Right atrium auricular region (tissue), 2 donors: ENCODE measurements at regions not wholly inside any gene's neighbourhood (a gene's known extent, or its start where the extent isn't known, plus 50 kb on each side); places are given as distances from the start of the nearest gene placed in this dataset.

ENCODE experiments used
- DNase-seq: peaks from one replicate; pipeline ENCODE4 v3.0.0-alpha.2; 2019; ENCODE audit warnings: low spot score
- H3K27ac ChIP-seq, 2 donors: fragments of 200-600 bp; sonication (generic); 1 replicate in 1 of 2; 2 replicates in 1 of 2; pipeline ENCODE4 v1.5.1; 2016 to 2019
- H3K27me3 ChIP-seq, 2 donors: fragments of 200-600 bp; sonication (generic); one replicate each; pipeline versions ENCODE4 v1.5.1 to v1.6.0; 2017 to 2019
- H3K36me3 ChIP-seq: fragments of 200-600 bp; sonication (generic); one replicate; pipeline ENCODE4 v1.5.1; 2016
- H3K4me1 ChIP-seq, 2 donors: fragments of 200-600 bp; sonication (generic); one replicate each; pipeline versions ENCODE4 v1.5.1 to v1.6.0; 2017 to 2019
- H3K4me3 ChIP-seq, 2 donors: fragments of 200-600 bp; sonication (generic); 1 replicate in 1 of 2; 2 replicates in 1 of 2; pipeline ENCODE4 v1.5.1; 2017 to 2019; ENCODE audit warnings: mild to moderate bottlenecking in 1 of 2, moderate library complexity in 1 of 2
- H3K9me3 ChIP-seq, 2 donors: fragments of 200-600 bp; sonication (generic); one replicate each; pipeline ENCODE4 v1.5.1; 2019
- TF ChIP-seq, protein P1 (sequence below), 2 donors: fragments of 200-600 bp; sonication (generic); IDR thresholded peaks; one replicate each; pipeline ENCODE4 v1.5.1; 2019; ENCODE audit warnings: antibody characterized with exemption in 2 of 2

DNA sequence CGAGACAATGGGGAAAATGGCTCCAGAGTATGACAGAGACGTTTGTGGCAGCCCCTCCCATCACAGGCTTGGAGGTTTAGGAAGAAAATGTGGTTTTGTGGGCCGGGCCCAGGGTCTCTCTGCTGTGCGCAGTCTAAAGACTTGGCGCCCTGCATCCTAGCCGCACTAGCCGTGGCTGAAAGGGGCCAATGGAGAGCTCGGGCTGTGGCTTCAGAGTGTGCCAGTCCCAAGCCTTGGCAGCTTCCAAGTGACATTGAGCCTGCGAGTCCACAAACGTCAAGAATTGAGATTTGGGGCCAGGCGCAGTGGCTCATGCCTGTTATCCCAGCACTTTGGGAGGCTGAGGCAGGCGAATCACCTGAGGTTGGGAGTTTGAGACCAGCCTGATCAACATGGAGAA, 513.1 kb downstream of the PCDH17 start:
- no peak for DNase-seq
- no peaks in the 10 kb centered on the region for H3K4me1 ChIP-seq
- no peak overlapping the region for H3K27ac ChIP-seq
- H3K36me3 ChIP-seq, result no peaks in the 10 kb centered on the region
- TF ChIP-seq, protein P1, sequence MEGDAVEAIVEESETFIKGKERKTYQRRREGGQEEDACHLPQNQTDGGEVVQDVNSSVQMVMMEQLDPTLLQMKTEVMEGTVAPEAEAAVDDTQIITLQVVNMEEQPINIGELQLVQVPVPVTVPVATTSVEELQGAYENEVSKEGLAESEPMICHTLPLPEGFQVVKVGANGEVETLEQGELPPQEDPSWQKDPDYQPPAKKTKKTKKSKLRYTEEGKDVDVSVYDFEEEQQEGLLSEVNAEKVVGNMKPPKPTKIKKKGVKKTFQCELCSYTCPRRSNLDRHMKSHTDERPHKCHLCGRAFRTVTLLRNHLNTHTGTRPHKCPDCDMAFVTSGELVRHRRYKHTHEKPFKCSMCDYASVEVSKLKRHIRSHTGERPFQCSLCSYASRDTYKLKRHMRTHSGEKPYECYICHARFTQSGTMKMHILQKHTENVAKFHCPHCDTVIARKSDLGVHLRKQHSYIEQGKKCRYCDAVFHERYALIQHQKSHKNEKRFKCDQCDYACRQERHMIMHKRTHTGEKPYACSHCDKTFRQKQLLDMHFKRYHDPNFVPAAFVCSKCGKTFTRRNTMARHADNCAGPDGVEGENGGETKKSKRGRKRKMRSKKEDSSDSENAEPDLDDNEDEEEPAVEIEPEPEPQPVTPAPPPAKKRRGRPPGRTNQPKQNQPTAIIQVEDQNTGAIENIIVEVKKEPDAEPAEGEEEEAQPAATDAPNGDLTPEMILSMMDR (IDR thresholded peaks at IDR 0.05), result no peak
- no peaks in the 10 kb centered on the region for H3K9me3 ChIP-seq
- no peaks in the 10 kb centered on the region for H3K27me3 ChIP-seq
- H3K4me3 ChIP-seq, result no peak overlapping the region

DNA sequence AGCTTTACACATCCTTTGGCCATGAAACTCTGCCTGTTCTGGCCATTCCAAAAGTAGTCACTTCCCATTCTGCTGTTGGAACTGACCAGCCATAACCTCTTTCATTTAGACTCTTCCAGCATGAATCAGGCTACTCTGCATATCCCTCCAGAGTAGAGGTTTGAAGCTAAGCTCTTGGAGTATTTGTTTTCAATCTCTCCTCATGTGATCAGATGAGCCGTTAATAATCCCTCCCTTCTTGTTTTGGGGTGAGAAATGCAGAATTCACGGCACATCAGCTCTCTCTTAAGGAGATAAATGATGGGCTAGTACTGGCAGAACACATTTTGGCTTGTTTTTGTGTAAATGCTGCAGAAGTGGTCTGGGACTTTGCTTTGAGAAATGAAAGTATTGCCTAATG, 519.9 kb downstream of the PCDH17 start:
- no peak for DNase-seq
- Histone ChIP-seq H3K9me3 (no peaks in the 10 kb centered on the region), H3K4me1 (no peaks in the 10 kb centered on the region), H3K4me3 (no peak overlapping the region), H3K36me3 (no peaks in the 10 kb centered on the region), H3K27ac (no peak overlapping the region), H3K27me3 (no peaks in the 10 kb centered on the region)
- TF ChIP-seq, protein P1 (IDR thresholded peaks at IDR 0.05), result no peak

DNA sequence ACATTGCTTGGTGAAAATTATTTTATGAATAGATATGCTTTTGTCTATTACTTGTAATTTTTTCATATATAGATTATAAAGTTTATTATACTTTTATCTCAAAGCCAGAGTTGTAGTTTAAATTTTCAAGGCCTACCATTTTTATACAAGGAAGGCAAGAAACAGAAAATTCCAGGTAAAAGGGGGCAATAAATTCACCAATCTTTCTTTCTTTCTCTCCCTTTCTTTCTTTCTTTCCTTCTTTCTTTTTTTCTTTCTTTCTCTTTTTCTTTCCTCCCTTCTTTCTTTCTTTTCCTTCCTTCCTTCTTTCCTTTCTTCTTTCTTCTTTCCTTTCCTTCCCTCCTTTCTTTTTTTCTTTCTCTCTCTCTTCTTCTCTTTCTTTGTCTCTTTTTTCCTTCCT, 529.4 kb downstream of the PCDH17 start:
- Histone ChIP-seq H3K27ac (no peak overlapping the region), H3K9me3 (no peaks in the 10 kb centered on the region), H3K4me1 (no peaks in the 10 kb centered on the region), H3K36me3 (no peaks in the 10 kb centered on the region), H3K27me3 (no peaks in the 10 kb centered on the region), H3K4me3 (no peak overlapping the region)
- TF ChIP-seq, protein P1 (IDR thresholded peaks at IDR 0.05), result no peak
- no peak for DNase-seq

DNA sequence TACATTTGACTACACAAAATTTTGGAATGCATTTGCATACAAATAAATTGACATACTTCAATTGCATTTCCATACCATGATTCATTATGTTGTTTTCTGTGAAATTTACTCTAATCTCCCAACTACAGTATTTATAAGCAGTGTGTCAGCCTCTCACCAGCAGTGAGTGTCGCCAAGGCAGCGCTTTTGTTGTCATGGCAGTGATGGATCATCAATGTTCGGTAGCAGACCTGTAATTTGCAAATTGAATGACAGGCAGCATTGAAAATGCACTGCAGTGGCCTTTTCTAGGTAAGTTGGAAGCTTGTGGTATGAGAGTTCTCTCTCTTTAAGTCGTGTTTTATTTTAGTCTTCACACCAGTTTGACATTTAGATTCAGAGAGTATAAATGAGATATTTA, 534.1 kb downstream of the PCDH17 start:
- Histone ChIP-seq H3K27ac (no peak overlapping the region), H3K9me3 (no peaks in the 10 kb centered on the region), H3K36me3 (no peaks in the 10 kb centered on the region), H3K27me3 (no peaks in the 10 kb centered on the region), H3K4me3 (no peak overlapping the region), H3K4me1 (no peaks in the 10 kb centered on the region)
- no peak for DNase-seq
- TF ChIP-seq, protein P1 (IDR thresholded peaks at IDR 0.05), result no peak

DNA sequence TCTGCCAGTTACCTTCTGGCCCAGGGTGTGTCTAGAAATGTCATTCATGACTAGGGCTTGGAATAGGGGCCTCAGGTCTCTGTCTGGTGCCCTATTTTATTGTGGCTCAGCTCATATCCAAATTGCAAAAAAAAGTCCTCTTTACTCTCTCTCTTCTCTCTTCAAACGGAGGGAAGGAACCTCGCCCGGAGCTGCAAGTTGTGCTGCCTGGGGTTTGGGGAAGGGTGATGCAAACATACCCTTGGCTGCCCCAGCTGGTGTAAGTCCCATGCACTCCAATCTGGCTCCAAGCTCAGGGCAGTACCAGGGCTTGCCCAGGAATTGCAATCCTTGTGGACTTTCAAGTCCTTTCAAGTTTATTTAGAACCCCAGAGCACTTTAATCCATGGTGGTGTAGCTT, 549.6 kb downstream of the PCDH17 start:
- peaks cover 0 to 12% of the 10 kb centered on the region in 2 donors for H3K9me3 ChIP-seq
- no peak for DNase-seq
- H3K27ac ChIP-seq, result no peak overlapping the region
- TF ChIP-seq, protein P1 (IDR thresholded peaks at IDR 0.05), result no peak
- no peaks in the 10 kb centered on the region for H3K4me1 ChIP-seq
- no peaks in the 10 kb centered on the region for H3K36me3 ChIP-seq
- H3K4me3 ChIP-seq, result no peak overlapping the region
- no peaks in the 10 kb centered on the region for H3K27me3 ChIP-seq

DNA sequence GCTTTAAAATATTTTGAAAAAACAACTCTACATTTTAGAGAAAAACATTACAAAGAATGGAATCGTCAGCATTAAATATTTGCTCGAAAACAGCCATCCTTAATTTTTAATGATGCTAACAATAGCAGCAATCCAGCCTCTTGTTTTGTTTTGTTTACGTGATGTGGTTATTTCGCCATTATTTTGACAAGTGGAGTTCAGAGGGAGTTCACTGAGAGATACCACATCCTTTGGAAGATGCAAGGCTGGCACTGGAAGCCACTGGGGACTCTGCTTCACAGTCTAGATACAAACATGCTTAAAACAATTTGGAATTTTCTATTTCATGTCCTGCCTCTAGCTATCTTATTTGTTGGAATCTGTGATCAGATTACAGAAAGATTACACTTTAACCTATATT, 556.3 kb downstream of the PCDH17 start:
- no peaks in the 10 kb centered on the region for H3K27me3 ChIP-seq
- DNase-seq, result no peak
- H3K36me3 ChIP-seq, result no peaks in the 10 kb centered on the region
- TF ChIP-seq, protein P1 (IDR thresholded peaks at IDR 0.05), result no peak
- no peaks in the 10 kb centered on the region for H3K9me3 ChIP-seq
- no peak overlapping the region for H3K27ac ChIP-seq
- no peak overlapping the region for H3K4me3 ChIP-seq
- no peaks in the 10 kb centered on the region for H3K4me1 ChIP-seq
